ENCODE measurements at regions not wholly inside any gene's neighbourhood (a gene's known extent, or its start where the extent isn't known, plus 50 kb on each side); places are given as distances from the start of the nearest gene placed in this dataset.
"Not testable (repeated sequence)": the region's sequence is repeated elsewhere in the genome, so short reads cannot be mapped to it uniquely, and the experiment has no call there.

DNA sequence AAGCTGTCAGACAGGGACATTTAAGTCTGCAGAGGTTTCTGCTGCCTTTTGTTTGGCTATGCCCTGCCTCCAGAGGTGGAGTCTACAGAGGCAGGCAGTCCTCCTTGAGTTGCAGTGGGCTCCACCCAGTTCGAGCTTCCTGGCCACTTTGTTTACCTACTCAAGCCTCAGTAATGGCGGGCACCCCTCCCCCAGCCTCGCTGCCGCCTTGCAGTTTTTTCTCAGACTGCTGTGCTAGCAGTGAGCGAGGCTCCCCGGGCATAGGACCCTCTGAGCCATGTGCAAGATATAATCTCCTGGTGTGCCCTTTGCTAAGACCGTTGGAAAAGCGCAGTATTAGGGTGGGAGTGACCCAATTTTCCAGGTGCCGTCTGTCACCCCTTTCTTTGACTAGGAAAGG is 2223.8 kb upstream of the RAG2 start:
- TF ChIP-seq FOXA1 (IDR thresholded peaks at IDR 0.05); FOXK2 (IDR thresholded peaks at IDR 0.05); SP1 (IDR thresholded peaks at IDR 0.05); ELF4 (IDR thresholded peaks at IDR 0.05); ARNT (IDR thresholded peaks at IDR 0.05); HDGF (IDR thresholded peaks at IDR 0.05; ENCODE audit: borderline replicate concordance); TARDBP (IDR thresholded peaks at IDR 0.05); NFRKB (IDR thresholded peaks at IDR 0.05); FOXM1 (IDR thresholded peaks at IDR 0.05; ENCODE audit: borderline replicate concordance); SUZ12 (IDR thresholded peaks at IDR 0.05); CTBP1 (IDR thresholded peaks at IDR 0.05; ENCODE audit: borderline replicate concordance): not testable (repeated sequence)
- TF ChIP-seq, protein P1, sequence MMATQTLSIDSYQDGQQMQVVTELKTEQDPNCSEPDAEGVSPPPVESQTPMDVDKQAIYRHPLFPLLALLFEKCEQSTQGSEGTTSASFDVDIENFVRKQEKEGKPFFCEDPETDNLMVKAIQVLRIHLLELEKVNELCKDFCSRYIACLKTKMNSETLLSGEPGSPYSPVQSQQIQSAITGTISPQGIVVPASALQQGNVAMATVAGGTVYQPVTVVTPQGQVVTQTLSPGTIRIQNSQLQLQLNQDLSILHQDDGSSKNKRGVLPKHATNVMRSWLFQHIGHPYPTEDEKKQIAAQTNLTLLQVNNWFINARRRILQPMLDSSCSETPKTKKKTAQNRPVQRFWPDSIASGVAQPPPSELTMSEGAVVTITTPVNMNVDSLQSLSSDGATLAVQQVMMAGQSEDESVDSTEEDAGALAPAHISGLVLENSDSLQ (IDR thresholded peaks at IDR 0.05) = not testable (repeated sequence)
